GM18517 (cell line): ENCODE measurements at regions not wholly inside any gene's neighbourhood (a gene's known extent, or its start where the extent isn't known, plus 50 kb on each side); places are given as distances from the start of the nearest gene placed in this dataset.

ENCODE experiments used
- ATAC-seq: cut with Tn5 transposase; IDR thresholded peaks from one replicate; pipeline ENCODE4 v1.9.1; 2021; ENCODE audit warnings: mild to moderate bottlenecking, moderate library complexity; ENCODE audit not compliant: unreplicated experiment

DNA sequence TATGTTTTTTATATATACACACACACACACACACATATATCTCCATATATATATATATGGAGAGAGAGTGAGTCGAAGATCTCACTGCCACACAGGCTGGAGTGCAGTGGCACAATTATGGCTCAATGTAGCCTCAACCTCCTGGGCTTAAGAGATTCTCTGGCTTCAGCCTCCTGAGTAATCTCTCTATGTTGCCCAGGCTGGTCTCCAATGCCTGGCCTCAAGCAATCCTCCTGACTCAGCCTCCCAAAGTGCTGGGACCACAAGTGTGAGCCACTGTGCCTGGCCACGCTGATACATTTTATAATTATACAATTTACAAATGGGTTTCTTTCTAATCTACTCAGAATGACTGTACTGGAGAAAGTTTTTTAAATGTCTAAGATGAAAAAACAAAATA lies 664.2 kb downstream of the PTPRC start:
- ATAC-seq = no peak

DNA sequence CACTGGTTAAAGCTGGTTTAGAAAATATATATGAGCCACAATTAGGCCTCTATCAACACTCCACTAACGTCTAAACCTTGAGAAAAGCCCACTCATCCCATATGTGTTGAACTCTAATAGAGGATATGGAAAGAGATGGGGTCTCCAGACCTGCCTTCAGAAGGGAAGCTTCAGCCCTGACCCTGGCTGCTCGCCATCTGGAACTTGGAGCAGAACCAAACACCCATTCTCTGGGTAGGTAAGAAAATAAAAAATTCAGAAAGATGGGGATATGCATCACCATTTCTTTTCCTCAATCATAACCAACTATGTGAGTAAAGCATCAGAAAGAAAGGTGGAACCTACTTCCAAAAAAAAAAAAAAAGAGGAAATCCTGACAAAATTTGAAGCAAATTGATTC lies 666.2 kb downstream of the PTPRC start:
- ATAC-seq = no peak

DNA sequence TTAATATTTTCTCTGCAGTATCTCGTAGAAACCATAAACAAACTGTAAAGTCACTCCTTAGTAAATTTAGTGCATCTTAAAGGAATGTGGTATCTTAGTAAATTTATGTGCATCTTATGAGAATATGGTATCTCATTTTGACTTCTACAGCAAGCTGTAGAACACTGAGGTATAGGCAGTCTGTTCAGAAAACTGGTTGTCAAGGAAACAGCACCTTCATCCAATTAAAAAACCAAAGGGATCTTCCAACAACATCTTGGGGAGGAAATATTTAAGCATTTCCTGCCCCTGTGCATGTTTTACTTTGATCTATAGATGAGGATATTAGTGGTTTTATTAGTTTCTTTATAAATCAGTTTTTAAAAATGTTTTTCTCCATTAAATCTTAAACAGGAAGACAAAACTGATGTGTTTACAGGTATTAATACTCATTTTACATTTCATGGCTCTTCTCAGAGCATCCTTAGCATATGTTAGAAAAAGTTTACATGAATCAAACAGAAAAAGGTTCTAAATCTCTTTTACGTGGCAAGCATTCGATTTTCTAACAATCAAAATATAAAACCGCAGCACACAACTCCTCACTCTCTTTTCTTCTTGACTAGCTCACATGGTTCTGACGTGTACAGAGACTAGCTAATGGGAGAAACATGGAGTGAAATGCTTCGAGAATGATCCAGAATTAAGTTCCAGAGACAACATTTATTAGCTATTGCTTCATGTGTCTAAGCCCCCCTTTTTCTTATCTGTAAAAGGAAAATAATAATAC lies 668.8 kb downstream of the PTPRC start:
- no peak for ATAC-seq

- peak; percentile 34 for ATAC-seq
Measured at GRCh38 chr1:199308349-199308846, 669.6 kb downstream of the PTPRC start.

DNA sequence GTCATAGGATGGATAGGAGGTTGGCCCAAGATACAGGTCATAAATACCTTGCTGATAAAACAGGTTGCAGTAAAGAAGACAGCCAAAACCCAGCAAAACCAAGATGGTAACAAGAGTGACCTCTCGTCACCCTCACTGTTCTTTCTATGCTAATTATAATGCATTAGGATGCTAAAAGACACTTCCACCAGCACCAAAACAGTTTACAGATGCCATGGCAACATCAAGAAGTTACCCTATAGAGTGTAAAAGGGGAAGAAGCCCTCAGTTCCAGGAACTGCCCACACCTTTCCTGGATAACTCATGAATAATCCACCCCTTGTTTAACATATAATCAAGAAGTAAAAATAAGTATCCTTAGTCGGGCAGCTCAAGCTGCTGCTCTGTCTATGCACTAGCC lies 671.9 kb downstream of the PTPRC start:
- ATAC-seq = no peak

- ATAC-seq = no peak
Measured at GRCh38 chr1:199311478-199312262, 672.8 kb downstream of the PTPRC start.

DNA sequence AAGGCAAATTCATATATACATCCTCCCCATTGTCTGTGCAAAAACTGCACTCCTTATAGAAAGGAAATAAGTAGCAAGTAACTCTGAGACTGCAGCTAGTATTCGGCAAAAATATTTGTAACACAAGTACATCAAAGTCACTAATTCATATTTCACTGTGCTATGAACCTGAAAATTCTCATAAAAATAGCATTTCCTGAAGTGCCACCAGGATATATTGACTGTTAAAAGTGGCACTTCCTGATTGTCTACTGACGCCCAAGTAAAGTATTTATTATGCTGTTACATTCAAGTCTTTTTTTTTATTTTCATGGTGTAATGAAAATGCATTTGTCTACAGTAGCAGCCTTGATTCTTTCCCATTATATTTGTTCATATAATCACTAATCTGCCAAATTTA lies 673.8 kb downstream of the PTPRC start:
- ATAC-seq = no peak

- no peak for ATAC-seq
Measured at GRCh38 chr1:199313444-199313843, 674.6 kb downstream of the PTPRC start.

GRCh38 chr1:199319341-199319740 lies 680.5 kb downstream of the PTPRC start:
- ATAC-seq = no peak

GRCh38 chr1:199322278-199322677 lies 683.4 kb downstream of the PTPRC start:
- no peak for ATAC-seq

DNA sequence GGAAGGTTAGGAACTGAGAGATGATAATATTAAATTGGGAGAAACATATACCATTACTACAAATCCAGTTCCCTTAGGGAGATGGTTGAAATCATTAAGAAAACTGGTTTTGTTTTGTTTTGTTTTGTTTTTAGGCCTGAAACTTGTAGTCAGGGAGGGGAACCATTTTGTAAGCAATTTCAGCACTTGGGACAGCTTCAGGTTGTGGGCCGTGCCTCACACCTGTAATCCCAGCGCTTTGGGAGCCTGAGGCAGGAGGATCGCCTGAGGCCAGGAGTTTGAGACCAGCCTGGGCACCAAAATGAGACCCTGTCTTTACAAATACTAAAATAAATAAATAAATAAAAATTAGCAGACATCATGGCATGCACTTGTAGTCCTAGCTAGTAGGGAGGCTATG lies 694.3 kb upstream of the NR5A2 start:
- ATAC-seq = no peak

DNA sequence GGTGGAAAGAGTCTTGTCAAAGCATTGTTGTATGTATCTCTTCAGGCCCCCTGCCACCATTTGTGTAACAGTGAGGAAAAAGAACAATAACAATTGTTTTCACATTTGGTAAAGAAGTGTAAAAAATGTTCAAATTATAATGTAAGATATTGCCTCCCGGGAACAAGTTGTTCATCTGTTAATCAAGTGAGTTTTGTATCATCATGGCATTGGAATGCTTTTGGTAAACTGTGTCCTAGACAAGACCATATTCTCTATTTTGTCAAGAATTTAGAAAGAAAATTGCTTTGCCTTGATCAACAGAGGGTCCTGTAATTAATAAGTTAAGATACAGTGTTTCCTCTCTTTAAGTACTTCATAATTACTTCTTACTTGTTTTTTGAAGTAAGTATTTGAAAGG lies 692.0 kb upstream of the NR5A2 start:
- no peak for ATAC-seq

- ATAC-seq = no peak
Measured at GRCh38 chr1:199336745-199337640, 690.5 kb upstream of the NR5A2 start.

DNA sequence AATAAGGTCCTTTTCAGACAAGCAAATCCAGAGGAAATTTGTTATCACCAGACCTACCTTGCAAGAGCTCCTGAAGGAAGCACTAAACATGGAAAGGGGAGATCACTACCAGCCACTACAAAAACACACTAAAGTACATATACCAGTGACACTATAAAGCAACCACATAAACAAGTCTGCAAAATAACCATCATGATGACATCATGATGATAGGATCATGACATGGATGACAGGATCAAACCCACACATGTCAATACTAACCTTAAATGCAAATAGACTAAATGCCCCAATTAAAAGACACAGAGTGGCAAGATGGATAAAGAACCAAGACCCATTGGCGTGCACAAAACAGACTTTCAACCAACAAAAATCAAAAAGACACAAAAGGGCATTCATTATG lies 688.8 kb upstream of the NR5A2 start:
- ATAC-seq = no peak

DNA sequence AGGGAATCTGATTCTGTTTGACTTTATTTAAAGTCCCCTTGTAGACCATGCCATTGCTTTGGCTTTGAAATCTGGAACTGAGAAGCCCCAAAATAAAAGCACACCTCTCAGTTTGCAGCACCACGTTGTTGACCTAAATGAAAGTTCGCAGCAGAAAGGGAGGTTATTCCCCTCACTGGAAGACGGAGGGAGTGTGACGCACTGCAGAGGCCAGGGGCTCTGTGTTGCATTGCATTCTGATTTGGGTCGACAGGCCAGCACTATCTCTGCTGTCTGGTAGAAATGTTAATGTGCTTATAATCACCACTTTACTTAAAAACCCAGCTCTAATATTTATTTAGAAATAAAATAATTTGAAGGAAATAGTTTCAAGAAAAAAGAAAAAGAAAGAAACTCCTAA lies 675.2 kb upstream of the NR5A2 start:
- no peak for ATAC-seq

GRCh38 chr1:199353906-199354305 lies 673.6 kb upstream of the NR5A2 start:
- no peak for ATAC-seq

DNA sequence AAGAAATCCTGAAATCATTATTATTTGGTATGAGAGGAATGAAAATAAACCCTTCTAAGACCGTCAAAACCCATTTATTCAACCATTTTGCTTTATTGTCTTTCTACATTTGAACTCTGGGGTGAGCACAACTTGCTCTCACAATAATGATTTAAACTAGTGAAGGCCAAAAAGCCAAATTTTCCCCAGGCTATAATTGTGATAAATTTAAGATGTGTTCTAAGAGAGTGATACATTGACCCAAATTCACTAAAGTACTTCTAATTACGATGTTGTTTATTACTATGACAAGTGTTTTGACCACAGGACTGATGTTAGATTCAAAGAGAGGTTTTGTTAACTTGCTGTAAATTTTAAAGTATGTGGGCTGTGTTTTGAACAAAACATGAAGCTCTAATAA lies 670.9 kb upstream of the NR5A2 start:
- ATAC-seq = no peak

- ATAC-seq = no peak
Measured at GRCh38 chr1:199357599-199357998, 669.9 kb upstream of the NR5A2 start.

DNA sequence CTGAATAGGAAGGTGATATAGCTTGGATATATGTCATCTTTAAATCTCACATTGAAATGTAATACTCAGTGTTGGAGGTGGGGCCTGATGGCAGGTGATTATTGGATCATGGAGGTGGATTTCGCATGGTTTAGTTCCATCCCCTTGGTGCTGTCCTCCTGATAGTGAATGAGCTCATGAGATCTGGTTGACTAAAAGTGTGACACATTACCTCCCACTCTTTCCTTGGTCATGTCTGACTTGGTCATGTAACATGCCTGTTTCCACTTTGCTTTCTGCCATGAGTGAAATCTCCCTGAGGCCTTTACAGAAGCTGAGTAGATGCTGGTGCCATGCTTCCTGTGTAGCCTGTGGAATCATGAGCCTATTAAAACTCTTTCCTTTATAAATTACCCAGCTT lies 664.5 kb upstream of the NR5A2 start:
- no peak for ATAC-seq

DNA sequence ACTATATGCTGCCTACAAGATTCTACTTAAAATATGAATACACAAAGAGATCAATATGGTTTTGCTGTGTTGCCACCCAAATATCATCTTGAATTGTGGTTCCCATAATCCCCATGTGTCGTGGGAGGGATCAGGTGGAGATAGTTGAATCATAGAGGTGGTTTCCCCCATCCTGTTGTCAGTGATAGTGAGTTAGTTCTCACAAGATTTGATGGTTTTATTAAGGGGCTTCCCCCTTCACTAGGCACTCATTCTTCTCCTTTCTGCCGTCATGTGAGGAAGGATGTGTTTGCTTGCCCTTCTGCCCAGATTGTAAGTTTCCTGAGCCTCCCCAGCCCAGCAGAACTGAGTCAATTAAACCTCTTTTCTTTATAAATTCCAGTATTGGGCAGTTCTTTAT lies 654.4 kb upstream of the NR5A2 start:
- no peak for ATAC-seq

DNA sequence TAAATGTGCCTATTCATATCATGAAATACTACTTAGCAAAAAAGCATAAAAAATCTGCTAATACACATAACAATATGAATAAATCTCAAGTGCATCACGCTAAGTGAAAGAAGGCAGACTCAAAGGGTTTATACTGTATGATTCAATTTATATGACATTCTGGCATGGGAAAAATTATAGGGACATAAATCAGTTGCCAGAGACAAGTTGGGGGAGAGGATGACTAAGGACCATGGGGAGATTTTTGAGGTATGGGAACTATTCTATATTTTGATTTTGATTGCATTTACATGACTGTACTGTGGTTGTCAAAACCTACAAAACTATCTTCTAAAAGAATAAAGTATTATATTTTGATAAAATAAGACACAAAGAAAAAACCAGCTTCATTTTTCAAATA lies 650.3 kb upstream of the NR5A2 start:
- ATAC-seq = no peak
